Liver (tissue), 8 donors: ENCODE measurements at regions not wholly inside any gene's neighbourhood (a gene's known extent, or its start where the extent isn't known, plus 50 kb on each side); places are given as distances from the start of the nearest gene placed in this dataset.

Experiments
- DNase-seq: peaks from one replicate; pipeline ENCODE4 v3.0.0-alpha.2; 2017; ENCODE audit warnings: low spot score
- H3K27ac ChIP-seq, 2 donors: one replicate each; pipeline ENCODE4 v1.7.0; 2013; ENCODE audit warnings: inconsistent platforms in 2 of 2, low read length in 2 of 2, control low read depth in 1 of 2, low read depth in 1 of 2, mild to moderate bottlenecking in 1 of 2
- H3K27me3 ChIP-seq, 4 donors: one replicate each; pipeline versions ENCODE4 v1.6.1 to v1.7.0; 2013; ENCODE audit warnings: low read length in 3 of 4, inconsistent platforms in 1 of 4, mild to moderate bottlenecking in 1 of 4, moderate library complexity in 1 of 4; ENCODE audit not compliant: control insufficient read depth in 4 of 4, insufficient read depth in 4 of 4
- H3K36me3 ChIP-seq, 4 donors: one replicate each; pipeline versions ENCODE4 v1.6.1 to v1.7.0; 2013; ENCODE audit warnings: low read length in 3 of 4, mild to moderate bottlenecking in 3 of 4, low read depth in 1 of 4, moderate library complexity in 1 of 4; ENCODE audit not compliant: control insufficient read depth in 4 of 4, insufficient read depth in 3 of 4
- H3K4me1 ChIP-seq, 4 donors: one replicate each; pipeline versions ENCODE4 v1.6.1 to v1.7.0; 2013; ENCODE audit warnings: low read length in 3 of 4, mild to moderate bottlenecking in 3 of 4, moderate library complexity in 1 of 4; ENCODE audit not compliant: control insufficient read depth in 4 of 4, insufficient read depth in 4 of 4
- H3K4me3 ChIP-seq, 3 donors: one replicate each; pipeline versions ENCODE4 v1.6.1 to v1.7.0; 2013; ENCODE audit warnings: low read length in 3 of 3, control low read depth in 1 of 3, low read depth in 1 of 3, mild to moderate bottlenecking in 1 of 3
- H3K9ac ChIP-seq, 2 donors: one replicate each; pipeline ENCODE4 v1.7.0; 2013; ENCODE audit warnings: low read length in 2 of 2, mild to moderate bottlenecking in 2 of 2, moderate library complexity in 2 of 2, control low read depth in 1 of 2, low read depth in 1 of 2
- H3K9me3 ChIP-seq, 4 donors: one replicate each; pipeline versions ENCODE4 v1.6.1 to v1.7.0; 2013; ENCODE audit warnings: low read length in 3 of 4; ENCODE audit not compliant: control insufficient read depth in 4 of 4
- ATF3 ChIP-seq: IDR thresholded peaks from 2 replicates; pipeline ENCODE4 v1.6.1; 2016; ENCODE audit warnings: antibody characterized with exemption
- CTCF ChIP-seq: fragments of 150-350 bp; IDR thresholded peaks from 2 replicates; pipeline ENCODE4 v1.5.1; 2017; ENCODE audit warnings: improper control_type of control experiment, low read depth, low read length; ENCODE audit not compliant: missing input control
- EGR1 ChIP-seq, 2 donors: IDR thresholded peaks; 2 replicates each; pipeline ENCODE4 v1.6.1; 2016 to 2018; ENCODE audit warnings: antibody characterized with exemption in 2 of 2, low read depth in 2 of 2
- FOXA1 ChIP-seq: IDR thresholded peaks from 2 replicates; pipeline ENCODE4 v1.6.1; 2016; ENCODE audit warnings: antibody characterized with exemption
- FOXA2 ChIP-seq: IDR thresholded peaks from 2 replicates; pipeline ENCODE4 v1.6.1; 2016; ENCODE audit warnings: antibody characterized with exemption
- GABPA ChIP-seq, 2 donors: IDR thresholded peaks in 1 of 2; conservative IDR thresholded peaks in 1 of 2; 2 replicates each; pipeline ENCODE4 v1.6.1; 2016; ENCODE audit warnings: antibody characterized with exemption in 2 of 2, mild to moderate bottlenecking in 1 of 2, moderate library complexity in 1 of 2
- HNF4A ChIP-seq, 2 donors: conservative IDR thresholded peaks; 2 replicates each; pipeline ENCODE4 v1.6.1; 2016; ENCODE audit warnings: antibody characterized with exemption in 2 of 2, mild to moderate bottlenecking in 2 of 2
- HNF4G ChIP-seq: IDR thresholded peaks from 2 replicates; pipeline ENCODE4 v1.6.1; 2016; ENCODE audit warnings: antibody characterized with exemption
- JUND ChIP-seq, 2 donors: IDR thresholded peaks; 2 replicates each; pipeline ENCODE4 v1.6.1; 2016; ENCODE audit warnings: antibody characterized with exemption in 2 of 2
- MAX ChIP-seq: IDR thresholded peaks from 2 replicates; pipeline ENCODE4 v1.6.1; 2016; ENCODE audit warnings: antibody characterized with exemption
- NR2F2 ChIP-seq: IDR thresholded peaks from 2 replicates; pipeline ENCODE4 v1.6.1; 2016; ENCODE audit warnings: antibody characterized with exemption
- RAD21 ChIP-seq, 2 donors: IDR thresholded peaks; 2 replicates each; pipeline ENCODE4 v1.6.1; 2016; ENCODE audit warnings: antibody characterized with exemption in 2 of 2, mild to moderate bottlenecking in 2 of 2
- REST ChIP-seq: IDR thresholded peaks from 2 replicates; pipeline ENCODE4 v1.6.1; 2016; ENCODE audit warnings: antibody characterized with exemption, mild to moderate bottlenecking
- RXRA ChIP-seq, 2 donors: IDR thresholded peaks; 2 replicates each; pipeline ENCODE4 v1.6.1; 2017 to 2018; ENCODE audit warnings: antibody characterized with exemption in 2 of 2, mild to moderate bottlenecking in 1 of 2
- SP1 ChIP-seq: IDR thresholded peaks from 2 replicates; pipeline ENCODE4 v1.6.1; 2018; ENCODE audit warnings: antibody characterized with exemption, mild to moderate bottlenecking
- TAF1 ChIP-seq: conservative IDR thresholded peaks from 2 replicates; pipeline ENCODE4 v1.6.1; 2016; ENCODE audit warnings: antibody characterized with exemption, mild to moderate bottlenecking
- YY1 ChIP-seq: IDR thresholded peaks from 2 replicates; pipeline ENCODE4 v1.6.1; 2016; ENCODE audit warnings: antibody characterized with exemption, mild to moderate bottlenecking
- ZBTB33 ChIP-seq: IDR thresholded peaks from 2 replicates; pipeline ENCODE4 v1.6.1; 2016; ENCODE audit warnings: antibody characterized with exemption
- WGBS: extraction: QIAGEN DNeasy Blood & Tissue Kit; methylation state at CpG from one replicate; pipeline ENCODE4 v1.1.7; 2013; 5-methylcytosine and 5-hydroxymethylcytosine counted together
- donor health status: healthy.
- donor health status: healthy.
- donor health status: healthy.
- donor health status: healthy.
- donor health status: healthy.

- H3K27ac ChIP-seq: no peak overlapping the region
- no peak overlapping the region for H3K9ac ChIP-seq
- H3K4me3 ChIP-seq: no peak overlapping the region
- peaks cover 0 to 3% (median 1%) of the 10 kb centered on the region in 4 donors for H3K27me3 ChIP-seq
- no peaks in the 10 kb centered on the region for H3K4me1 ChIP-seq
- no peaks in the 10 kb centered on the region for H3K9me3 ChIP-seq
- DNase-seq: no peak
- TF ChIP-seq MAX (no peak), NR2F2 (no peak), ZBTB33 (no peak), SP1 (no peak), GABPA (IDR thresholded peaks at IDR 0.05 in 1 of 2, conservative IDR thresholded peaks at IDR 0.05 in 1 of 2) (no peak), CTCF (no peak), FOXA2 (no peak), TAF1 (no peak), JUND (IDR thresholded peaks at IDR 0.05) (no peak), RXRA (IDR thresholded peaks at IDR 0.05) (no peak), YY1 (no peak), FOXA1 (no peak)
- no peaks in the 10 kb centered on the region for H3K36me3 ChIP-seq
Measured at GRCh38 chr5:54917323-54917722, 68.1 kb downstream of the ESM1 start.

GRCh38 chr5:54915466-54916027 is 69.8 kb downstream of the ESM1 start:
- H3K9me3 ChIP-seq: no peaks in the 10 kb centered on the region
- no peak overlapping the region for H3K4me3 ChIP-seq
- WGBS: 58% methylated on average over 3 of the region's 3 CpGs
- no peaks in the 10 kb centered on the region for H3K4me1 ChIP-seq
- H3K27ac ChIP-seq: no peak overlapping the region
- H3K27me3 ChIP-seq: peaks cover 0 to 7% (median 1%) of the 10 kb centered on the region in 4 donors
- TF ChIP-seq GABPA (IDR thresholded peaks at IDR 0.05 in 1 of 2, conservative IDR thresholded peaks at IDR 0.05 in 1 of 2): no peak
- no peak for TF ChIP-seq FOXA1
- no peak for TF ChIP-seq ZBTB33
- TF ChIP-seq RAD21 (IDR thresholded peaks at IDR 0.05): no peak
- TF ChIP-seq ATF3: no peak
- no peak for TF ChIP-seq REST
- TF ChIP-seq NR2F2: no peak
- no peak for TF ChIP-seq CTCF
- no peak for TF ChIP-seq YY1
- no peak for TF ChIP-seq MAX
- TF ChIP-seq HNF4A (conservative IDR thresholded peaks at IDR 0.05): no peak
- TF ChIP-seq JUND (IDR thresholded peaks at IDR 0.05): no peak
- no peak for TF ChIP-seq EGR1 (IDR thresholded peaks at IDR 0.05; ENCODE audit: low read depth in 2 of 2)
- TF ChIP-seq FOXA2: no peak
- TF ChIP-seq TAF1: no peak
- TF ChIP-seq HNF4G: no peak
- TF ChIP-seq RXRA (IDR thresholded peaks at IDR 0.05): no peak
- TF ChIP-seq SP1: no peak
- DNase-seq: no peak
- H3K9ac ChIP-seq: no peak overlapping the region
- no peaks in the 10 kb centered on the region for H3K36me3 ChIP-seq
